Activated naive CD8-positive, alpha-beta T cell treated with anti-CD3 and anti-CD28 coated beads for 36 hours (primary cell): ENCODE measurements at regions not wholly inside any gene's neighbourhood (a gene's known extent, or its start where the extent isn't known, plus 50 kb on each side); places are given as distances from the start of the nearest gene placed in this dataset.
"Not testable (repeated sequence)": the region's sequence is repeated elsewhere in the genome, so short reads cannot be mapped to it uniquely, and the experiment has no call there.

Experiments
- DNase-seq: peaks from one replicate; pipeline ENCODE4 v3.0.0; 2021
- H3K27ac Mint-ChIP-seq: one replicate; pipeline ENCODE4 v1.8.0; 2022; ENCODE audit warnings: mild to moderate bottlenecking, moderate library complexity, mixed read lengths
- H3K27me3 Mint-ChIP-seq: one replicate; pipeline ENCODE4 v1.8.0; 2022; ENCODE audit warnings: mild to moderate bottlenecking, mixed read lengths
- H3K36me3 Mint-ChIP-seq: one replicate; pipeline ENCODE4 v1.8.0; 2021; ENCODE audit warnings: mild to moderate bottlenecking, mixed read lengths
- H3K4me1 Mint-ChIP-seq: one replicate; pipeline ENCODE4 v1.8.0; 2021; ENCODE audit warnings: mixed read lengths
- H3K4me3 Mint-ChIP-seq: one replicate; pipeline ENCODE4 v1.8.0; 2022; ENCODE audit warnings: mild to moderate bottlenecking, moderate library complexity, mixed read lengths
- H3K9me3 Mint-ChIP-seq: one replicate; pipeline ENCODE4 v1.8.0; 2022; ENCODE audit warnings: mixed read lengths

DNA sequence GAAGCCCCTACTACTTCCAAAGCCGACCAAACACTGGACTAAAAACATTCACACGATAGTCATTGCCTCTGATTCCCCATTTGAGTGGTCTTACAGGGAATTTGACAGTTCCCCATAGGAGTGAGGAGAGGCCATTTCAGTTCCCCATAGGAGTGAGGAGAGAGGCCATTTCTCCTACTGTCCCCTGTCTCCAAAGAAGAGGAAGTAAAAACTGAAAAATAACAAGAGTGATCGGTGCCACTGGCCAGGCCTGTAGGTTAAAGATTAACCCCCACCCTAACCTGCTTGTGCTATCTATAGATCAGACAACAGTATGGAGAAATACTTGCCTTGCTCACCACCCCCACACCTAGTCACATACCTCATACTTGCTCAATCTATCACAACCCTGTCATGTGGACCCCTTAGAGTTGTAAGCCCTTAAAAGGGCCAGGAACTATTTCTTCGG is 204.0 kb upstream of the MOCS1 start:
- no peaks in the 10 kb centered on the region for H3K4me1 Mint-ChIP-seq
- no peak for DNase-seq
- no peaks in the 10 kb centered on the region for H3K36me3 Mint-ChIP-seq
- H3K9me3 Mint-ChIP-seq, result no peaks in the 10 kb centered on the region
- peaks cover 8% of the 10 kb centered on the region for H3K27me3 Mint-ChIP-seq
- no peak overlapping the region for H3K4me3 Mint-ChIP-seq
- H3K27ac Mint-ChIP-seq, result no peak overlapping the region

DNA sequence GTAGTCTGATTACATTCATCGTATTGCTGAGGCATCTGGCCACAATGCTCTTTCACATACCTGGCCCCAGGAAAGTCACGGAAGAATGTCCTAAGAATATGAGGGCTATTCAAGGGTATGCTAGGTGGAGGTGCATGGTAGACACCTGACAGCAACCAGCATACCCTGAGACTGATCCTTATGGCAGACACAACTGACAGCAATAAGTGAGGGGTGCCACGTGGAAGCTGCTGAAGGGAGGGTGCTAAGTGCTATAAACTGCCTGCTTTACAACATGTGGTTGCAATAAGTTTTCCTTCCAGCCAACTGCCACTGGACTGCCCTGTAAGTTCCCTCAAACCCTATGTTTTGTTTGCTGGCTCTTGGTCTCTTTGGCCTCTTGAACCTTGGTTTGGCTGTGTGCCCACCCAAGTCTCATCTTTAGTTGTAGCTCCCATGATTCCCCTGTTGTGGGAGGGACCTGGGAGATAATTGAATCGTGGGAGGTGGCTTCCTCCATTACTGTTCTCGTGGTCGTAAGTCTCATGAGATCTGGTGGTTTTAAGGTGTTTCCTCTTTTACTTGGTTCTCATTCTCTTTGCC is 201.3 kb upstream of the MOCS1 start:
- peaks cover 7% of the 10 kb centered on the region for H3K27me3 Mint-ChIP-seq
- no peak overlapping the region for H3K27ac Mint-ChIP-seq
- H3K9me3 Mint-ChIP-seq, result no peaks in the 10 kb centered on the region
- DNase-seq, result no peak
- no peak overlapping the region for H3K4me3 Mint-ChIP-seq
- no peaks in the 10 kb centered on the region for H3K36me3 Mint-ChIP-seq
- no peaks in the 10 kb centered on the region for H3K4me1 Mint-ChIP-seq

DNA sequence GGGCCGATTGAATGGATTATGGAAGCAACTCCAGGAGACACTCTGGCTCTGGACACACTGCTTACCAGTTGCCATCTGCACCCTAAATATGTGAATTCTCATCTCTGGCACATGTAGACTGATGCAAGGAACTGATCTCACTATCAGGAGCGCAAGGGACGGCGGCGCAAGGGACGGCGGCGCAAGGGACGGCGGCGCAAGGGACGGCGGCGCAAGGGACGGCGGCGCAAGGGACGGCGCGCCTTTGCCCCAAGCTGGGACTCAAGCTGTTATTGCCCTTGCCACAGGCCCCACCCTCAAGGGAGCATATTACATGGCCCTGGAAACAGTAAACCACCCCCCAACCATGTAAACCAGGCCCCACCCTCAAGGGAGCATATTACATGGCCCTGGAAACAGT is 199.7 kb upstream of the MOCS1 start:
- not testable (repeated sequence) for H3K27ac Mint-ChIP-seq, DNase-seq, H3K9me3 Mint-ChIP-seq, H3K27me3 Mint-ChIP-seq, H3K36me3 Mint-ChIP-seq, H3K4me3 Mint-ChIP-seq, H3K4me1 Mint-ChIP-seq

DNA sequence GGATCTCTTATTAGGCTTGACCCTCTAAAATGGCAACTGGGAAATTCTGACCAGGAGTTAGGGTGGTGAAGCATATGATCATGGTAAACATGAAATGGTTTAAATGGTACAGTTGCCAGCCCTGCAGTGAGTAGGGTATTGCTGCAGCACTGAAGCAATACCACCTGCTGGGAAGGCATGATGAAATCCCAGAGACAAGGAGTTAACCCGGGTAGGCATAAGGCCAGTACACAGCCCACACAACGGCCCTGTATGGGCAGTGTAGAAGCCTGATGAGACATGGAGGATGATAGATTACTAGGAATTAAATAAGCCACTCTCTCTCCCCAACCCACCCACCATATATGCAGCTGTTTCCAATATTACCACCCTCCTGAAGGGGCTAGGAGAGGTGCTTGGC is 197.4 kb upstream of the MOCS1 start:
- H3K9me3 Mint-ChIP-seq, result no peaks in the 10 kb centered on the region
- H3K36me3 Mint-ChIP-seq, result no peaks in the 10 kb centered on the region
- no peaks in the 10 kb centered on the region for H3K27me3 Mint-ChIP-seq

DNA sequence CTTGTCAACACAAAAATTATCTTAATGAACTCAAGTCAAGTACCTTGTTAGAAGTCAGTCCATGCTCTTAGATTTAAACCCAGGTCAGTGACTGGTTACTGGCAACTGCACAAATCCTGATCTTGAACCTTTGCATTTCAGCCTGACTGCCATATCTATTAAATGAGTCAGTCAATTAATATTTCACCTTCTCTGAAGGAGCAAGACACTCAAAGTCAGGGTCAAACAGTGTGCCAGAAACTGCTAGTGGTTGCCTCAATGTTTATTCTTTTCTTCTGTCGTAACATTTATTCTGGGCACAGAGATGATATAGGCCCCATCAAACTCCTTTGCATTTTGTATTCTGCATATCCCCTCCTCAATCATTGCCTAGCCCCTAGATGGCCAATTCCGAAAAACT is 193.9 kb upstream of the MOCS1 start:
- DNase-seq, result no peak
- no peak overlapping the region for H3K4me3 Mint-ChIP-seq
- no peaks in the 10 kb centered on the region for H3K36me3 Mint-ChIP-seq
- no peak overlapping the region for H3K27ac Mint-ChIP-seq
- no peaks in the 10 kb centered on the region for H3K27me3 Mint-ChIP-seq
- no peaks in the 10 kb centered on the region for H3K4me1 Mint-ChIP-seq
- no peaks in the 10 kb centered on the region for H3K9me3 Mint-ChIP-seq

More for the DNA sequence above, 197.4 kb upstream of the MOCS1 start:
- DNase-seq, result no peak
- H3K4me1 Mint-ChIP-seq, result no peaks in the 10 kb centered on the region
- H3K4me3 Mint-ChIP-seq, result no peak overlapping the region
- H3K27ac Mint-ChIP-seq, result no peak overlapping the region

DNA sequence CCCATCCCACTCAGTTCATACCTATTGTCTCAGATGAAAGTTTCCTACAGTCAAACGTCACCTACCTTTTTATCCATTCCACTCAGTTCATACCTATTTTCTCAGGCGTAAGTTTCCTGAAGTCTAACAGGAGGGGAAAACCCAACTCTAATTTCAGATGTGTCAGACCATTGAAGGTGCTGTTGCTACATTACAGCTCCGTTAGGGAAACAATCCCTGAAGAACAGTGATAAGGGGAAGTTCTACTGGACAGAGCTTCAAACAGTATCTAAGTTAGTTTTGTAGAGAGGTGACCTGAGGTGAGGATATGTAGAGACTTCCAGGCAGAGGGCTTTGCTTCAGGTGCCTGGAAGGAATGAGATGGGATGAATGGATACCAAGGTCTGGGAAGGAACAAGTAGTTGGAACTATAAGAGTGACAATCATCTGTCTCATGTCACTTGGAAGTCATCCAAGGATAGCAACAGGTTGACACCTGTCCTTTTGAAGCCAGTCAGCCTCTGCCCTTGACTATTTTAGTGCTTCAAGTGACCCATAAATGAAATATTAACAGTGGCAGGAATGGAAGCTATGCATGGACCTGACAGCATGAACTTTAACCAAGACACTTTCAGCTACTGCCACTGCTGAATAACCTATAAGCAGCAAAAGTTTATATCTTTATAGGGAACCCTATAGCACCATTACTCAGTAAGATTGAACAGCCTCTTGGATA is 191.6 kb upstream of the MOCS1 start:
- no peaks in the 10 kb centered on the region for H3K4me1 Mint-ChIP-seq
- H3K27me3 Mint-ChIP-seq, result no peaks in the 10 kb centered on the region
- H3K9me3 Mint-ChIP-seq, result no peaks in the 10 kb centered on the region
- H3K36me3 Mint-ChIP-seq, result no peaks in the 10 kb centered on the region
- no peak for DNase-seq
- H3K4me3 Mint-ChIP-seq, result no peak overlapping the region
- no peak overlapping the region for H3K27ac Mint-ChIP-seq

GRCh38 chr6:40124924-40125323 is 190.7 kb upstream of the MOCS1 start:
- no peak overlapping the region for H3K27ac Mint-ChIP-seq
- H3K4me1 Mint-ChIP-seq, result no peaks in the 10 kb centered on the region
- DNase-seq, result no peak
- H3K9me3 Mint-ChIP-seq, result no peaks in the 10 kb centered on the region
- H3K4me3 Mint-ChIP-seq, result no peak overlapping the region
- H3K36me3 Mint-ChIP-seq, result no peaks in the 10 kb centered on the region
- no peaks in the 10 kb centered on the region for H3K27me3 Mint-ChIP-seq

DNA sequence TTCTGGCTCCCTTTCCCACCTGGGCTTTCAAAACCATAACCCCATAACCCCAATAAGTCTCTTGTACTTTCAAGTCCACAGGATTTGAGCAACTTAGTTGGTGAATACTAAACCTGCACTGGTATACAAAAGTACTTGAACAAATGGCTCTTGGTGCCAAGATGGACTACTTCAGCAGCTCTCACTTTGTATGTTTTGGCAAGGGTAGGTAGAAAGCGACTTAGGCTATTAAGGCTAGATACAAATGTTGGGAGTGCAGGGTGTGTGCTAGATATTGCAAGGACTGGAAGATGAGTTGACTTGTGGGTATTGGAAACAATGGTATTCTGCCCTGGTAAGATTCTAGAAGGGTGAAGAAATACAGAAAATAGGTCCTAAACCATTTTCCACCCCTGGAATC is 182.6 kb upstream of the MOCS1 start:
- H3K9me3 Mint-ChIP-seq, result no peaks in the 10 kb centered on the region
- H3K27ac Mint-ChIP-seq, result no peak overlapping the region

GRCh38 chr6:40112350-40112749 is 178.1 kb upstream of the MOCS1 start:
- DNase-seq, result no peak
- Mint-ChIP-seq H3K27me3 (peaks cover 17% of the 10 kb centered on the region), H3K36me3 (no peaks in the 10 kb centered on the region), H3K4me1 (no peaks in the 10 kb centered on the region), H3K4me3 (no peak overlapping the region), H3K9me3 (peaks cover 3% of the 10 kb centered on the region), H3K27ac (no peak overlapping the region)

More for the DNA sequence above, 182.6 kb upstream of the MOCS1 start:
- no peak overlapping the region for H3K4me3 Mint-ChIP-seq
- H3K36me3 Mint-ChIP-seq, result no peaks in the 10 kb centered on the region
- no peaks in the 10 kb centered on the region for H3K4me1 Mint-ChIP-seq
- no peak for DNase-seq
- peaks cover 11% of the 10 kb centered on the region for H3K27me3 Mint-ChIP-seq

DNA sequence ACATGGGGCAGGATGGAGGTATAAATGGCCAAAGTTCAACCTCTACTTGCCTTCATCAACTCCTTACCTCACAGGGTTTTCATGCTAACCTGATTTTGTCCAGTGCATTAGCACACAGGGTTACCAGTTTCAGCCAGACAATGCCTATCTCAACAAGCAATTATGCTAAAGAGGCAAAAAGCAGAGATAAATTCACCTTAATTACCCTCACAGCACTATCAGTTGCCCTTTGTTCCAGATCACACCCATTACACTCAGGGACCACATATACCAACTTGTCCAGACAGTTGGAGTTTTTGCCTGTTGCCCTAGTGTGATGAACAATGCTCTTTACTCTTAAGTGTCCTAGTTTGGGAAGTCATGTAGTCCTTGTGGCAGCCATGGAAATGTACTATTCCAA is 174.5 kb upstream of the MOCS1 start:
- no peak overlapping the region for H3K4me3 Mint-ChIP-seq
- H3K9me3 Mint-ChIP-seq, result peaks cover 3% of the 10 kb centered on the region
- no peaks in the 10 kb centered on the region for H3K4me1 Mint-ChIP-seq
- no peak overlapping the region for H3K27ac Mint-ChIP-seq
- H3K36me3 Mint-ChIP-seq, result no peaks in the 10 kb centered on the region
- peaks cover 16% of the 10 kb centered on the region for H3K27me3 Mint-ChIP-seq
- DNase-seq, result no peak

GRCh38 chr6:40106840-40107239 is 172.6 kb upstream of the MOCS1 start:
- H3K4me1 Mint-ChIP-seq, result no peaks in the 10 kb centered on the region

DNA sequence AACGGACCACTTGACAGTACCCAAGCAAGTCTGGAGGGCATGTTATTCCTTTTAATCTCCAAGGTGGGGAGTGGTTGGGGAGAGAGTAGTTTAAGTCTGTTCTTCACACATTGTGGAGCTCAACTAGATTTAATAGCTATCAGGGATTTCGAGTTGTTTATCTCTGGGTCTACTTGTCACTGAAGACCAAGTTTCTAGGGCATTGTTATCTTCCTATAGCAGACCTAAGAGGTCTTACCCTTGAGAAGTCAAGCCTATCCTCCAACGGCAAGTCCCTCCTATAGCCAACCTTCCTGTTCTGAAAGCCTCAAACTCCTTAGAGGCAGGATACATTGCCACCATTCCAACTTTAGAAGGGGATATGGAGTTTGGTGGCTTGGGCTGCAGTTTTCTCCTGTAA is 164.5 kb upstream of the MOCS1 start:
- Mint-ChIP-seq H3K27ac (no peak overlapping the region), H3K27me3 (peaks cover 13% of the 10 kb centered on the region), H3K36me3 (no peaks in the 10 kb centered on the region), H3K4me1 (no peaks in the 10 kb centered on the region), H3K9me3 (no peaks in the 10 kb centered on the region), H3K4me3 (no peak overlapping the region)
- DNase-seq, result no peak

More at GRCh38 chr6:40106840-40107239, 172.6 kb upstream of the MOCS1 start:
- Mint-ChIP-seq H3K9me3 (peaks cover 3% of the 10 kb centered on the region), H3K4me3 (no peak overlapping the region), H3K27ac (no peak overlapping the region), H3K36me3 (no peaks in the 10 kb centered on the region), H3K27me3 (peaks cover 6% of the 10 kb centered on the region)
- no peak for DNase-seq

GRCh38 chr6:40097590-40097989 is 163.3 kb upstream of the MOCS1 start:
- no peaks in the 10 kb centered on the region for H3K4me1 Mint-ChIP-seq
- peaks cover 16% of the 10 kb centered on the region for H3K27me3 Mint-ChIP-seq
- H3K27ac Mint-ChIP-seq, result no peak overlapping the region
- no peak for DNase-seq
- H3K36me3 Mint-ChIP-seq, result no peaks in the 10 kb centered on the region
- no peak overlapping the region for H3K4me3 Mint-ChIP-seq
- H3K9me3 Mint-ChIP-seq, result no peaks in the 10 kb centered on the region

DNA sequence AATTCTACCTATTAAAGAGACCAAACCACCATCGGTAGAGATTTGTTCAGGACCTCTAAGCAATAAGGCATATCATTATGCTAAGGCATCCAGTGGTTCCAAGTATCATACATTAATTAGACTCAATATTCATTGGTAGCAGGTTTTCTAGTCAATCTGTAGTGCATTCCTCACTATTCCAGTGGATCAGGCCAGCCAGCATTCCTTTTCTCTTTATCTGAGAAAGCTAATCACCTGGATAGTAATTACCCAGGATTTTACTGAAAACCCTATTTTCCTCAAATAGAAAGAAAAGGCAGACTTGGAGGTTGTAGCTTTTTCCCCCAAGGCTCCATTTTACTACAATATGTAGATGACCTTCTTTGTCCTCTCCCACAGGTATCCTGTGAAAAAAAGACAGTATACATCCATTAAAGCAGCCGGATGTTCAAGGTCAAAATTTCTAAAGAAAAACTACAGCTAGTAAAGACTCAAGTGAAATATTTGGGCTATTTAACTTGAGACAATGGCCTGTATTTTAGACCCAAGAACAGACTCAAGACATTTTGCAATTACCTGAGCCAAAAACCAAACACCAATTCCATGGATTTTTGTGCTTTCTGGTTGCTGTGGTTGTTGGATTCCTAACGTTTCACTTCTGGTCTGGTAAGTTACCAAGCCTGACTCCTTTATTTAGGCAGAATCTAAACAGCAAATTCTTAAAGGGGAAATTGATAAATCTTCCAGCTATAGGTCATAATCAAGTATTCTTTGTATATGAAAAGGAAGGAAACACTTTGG is 149.1 kb upstream of the MOCS1 start:
- H3K36me3 Mint-ChIP-seq, result no peaks in the 10 kb centered on the region
- no peaks in the 10 kb centered on the region for H3K4me1 Mint-ChIP-seq
- no peak for DNase-seq
- H3K9me3 Mint-ChIP-seq, result no peaks in the 10 kb centered on the region
- H3K27ac Mint-ChIP-seq, result no peak overlapping the region
- peaks cover 2% of the 10 kb centered on the region for H3K27me3 Mint-ChIP-seq
- H3K4me3 Mint-ChIP-seq, result no peak overlapping the region

DNA sequence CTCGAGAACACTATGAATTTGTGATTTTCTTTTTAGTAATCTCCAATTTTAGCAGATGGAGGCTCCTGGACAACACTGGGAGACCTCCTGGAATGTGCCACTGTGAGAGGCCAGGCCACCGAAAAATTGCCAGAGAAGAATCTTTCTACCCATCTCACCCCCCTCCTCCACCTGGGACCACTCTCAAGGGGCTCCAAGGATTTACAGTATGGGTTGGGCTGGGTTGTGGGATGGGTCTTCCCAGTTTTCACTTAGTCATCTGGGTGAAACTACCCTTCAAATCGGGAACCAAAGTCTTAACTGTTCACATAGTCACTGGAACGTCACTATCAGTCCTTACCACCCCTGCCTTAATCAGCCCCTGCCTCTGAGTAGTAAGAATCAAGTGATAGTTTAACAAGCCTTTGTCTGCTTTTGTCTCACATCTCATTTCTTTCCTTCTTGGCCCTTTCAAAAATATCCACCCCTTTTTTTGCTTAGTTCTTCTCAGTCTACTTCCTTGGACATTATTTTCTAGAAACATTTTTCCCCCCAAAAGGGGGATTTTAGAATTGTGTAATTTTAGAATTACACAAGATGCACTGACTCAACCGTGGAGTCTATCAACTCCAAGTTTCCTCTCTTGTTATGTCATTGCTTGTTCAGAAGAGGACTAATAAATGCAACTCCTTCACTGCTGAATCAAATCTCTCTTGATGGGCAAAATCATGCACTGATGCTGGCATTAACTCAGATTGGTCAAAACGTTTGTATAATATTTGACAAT is 148.2 kb upstream of the MOCS1 start:
- no peak for DNase-seq
- Mint-ChIP-seq H3K4me3 (no peak overlapping the region), H3K27ac (no peak overlapping the region), H3K27me3 (peaks cover 10% of the 10 kb centered on the region), H3K9me3 (no peaks in the 10 kb centered on the region), H3K36me3 (no peaks in the 10 kb centered on the region), H3K4me1 (no peaks in the 10 kb centered on the region)
